ENCODE measurements at regions not wholly inside any gene's neighbourhood (a gene's known extent, or its start where the extent isn't known, plus 50 kb on each side); places are given as distances from the start of the nearest gene placed in this dataset.
A peak's percentile ranks its signal among the peaks of the same experiment; 100 is the strongest.

GRCh38 chr5:23717486-23717885 is 210.1 kb downstream of the PRDM9 start:
- H3K27ac ChIP-seq = no peak overlapping the region
- H3K4me2 ChIP-seq = no peak overlapping the region
- no peaks in the 10 kb centered on the region for H3K9me3 ChIP-seq
- no peak for TF ChIP-seq CBX2 (IDR thresholded peaks at IDR 0.05; ENCODE audit: borderline replicate concordance, low read depth)
- no peak for TF ChIP-seq MAFK (IDR thresholded peaks at IDR 0.05; ENCODE audit: partially characterized antibody)
- TF ChIP-seq CHD4 (IDR thresholded peaks at IDR 0.05; ENCODE audit: borderline replicate concordance) = no peak
- ATAC-seq (no peak), DNase-seq (ENCODE audit: low read depth in 1 of 2, low spot score in 1 of 2) (no peak), FAIRE-seq (no peak)
- H3K4me1 ChIP-seq = no peaks in the 10 kb centered on the region
- POLR2A ChIA-PET = no interaction called here
- CTCF ChIA-PET = no interaction called here
- WGBS (ENCODE audit: missing lambda C conversion rate) = 17% methylated on average over 3 of the region's 3 CpGs
- no peak overlapping the region for H3K4me3 ChIP-seq

GRCh38 chr5:23718564-23718963 is 211.2 kb downstream of the PRDM9 start:
- ChIA-PET POLR2A (no interaction called here), CTCF (no interaction called here)
- FAIRE-seq = no peak
- Histone ChIP-seq H3K27ac (no peak overlapping the region), H3K4me2 (no peak overlapping the region), H3K4me1 (no peaks in the 10 kb centered on the region), H3K9me3 (no peaks in the 10 kb centered on the region), H3K4me3 (no peak overlapping the region)
- WGBS (ENCODE audit: missing lambda C conversion rate) = 93% methylated on average over 1 of the region's 1 CpG
- ATAC-seq = no peak
- no peak for DNase-seq (ENCODE audit: low read depth in 1 of 2, low spot score in 1 of 2)
- no peak for TF ChIP-seq RAD21 (conservative IDR thresholded peaks at IDR 0.05 in 1 of 2, IDR thresholded peaks at IDR 0.05 in 1 of 2)
- TF ChIP-seq CBX2 (IDR thresholded peaks at IDR 0.05; ENCODE audit: borderline replicate concordance, low read depth) = no peak
- no peak for TF ChIP-seq RCOR1 (IDR thresholded peaks at IDR 0.05; ENCODE audit: low read depth, low read length)

- Histone ChIP-seq H3K4me3 (no peak overlapping the region), H3K4me2 (no peak overlapping the region), H3K27ac (no peak overlapping the region), H3K9me3 (no peaks in the 10 kb centered on the region), H3K4me1 (no peaks in the 10 kb centered on the region)
- POLR2A ChIA-PET = no interaction called here
- ATAC-seq (no peak), DNase-seq (ENCODE audit: low read depth in 1 of 2, low spot score in 1 of 2) (no peak), FAIRE-seq (no peak)
- 8% methylated on average over 2 of the region's 2 CpGs for WGBS (ENCODE audit: missing lambda C conversion rate)
- TF ChIP-seq JUNB (IDR thresholded peaks at IDR 0.05) = no peak
- TF ChIP-seq POLR2AphosphoS2 (conservative IDR thresholded peaks at IDR 0.05; ENCODE audit: low read length) = no peak
- TF ChIP-seq HDAC2 (IDR thresholded peaks at IDR 0.05) = no peak
- no peak for TF ChIP-seq ZFP36 (IDR thresholded peaks at IDR 0.05; ENCODE audit: borderline replicate concordance, partially characterized antibody)
- no peak for TF ChIP-seq ELK1 (IDR thresholded peaks at IDR 0.05; ENCODE audit: low read depth, low read length)
- TF ChIP-seq EHF (CRISPR knock-in tag; IDR thresholded peaks at IDR 0.05) = no peak
- CTCF ChIA-PET = no interaction called here
Observed at GRCh38 chr5:23721336-23721735, 213.9 kb downstream of the PRDM9 start.

GRCh38 chr5:23727271-23727670 is 219.9 kb downstream of the PRDM9 start:
- Histone ChIP-seq H3K9me3 (no peaks in the 10 kb centered on the region), H3K27ac (no peak overlapping the region), H3K4me1 (no peaks in the 10 kb centered on the region), H3K4me3 (no peak overlapping the region), H3K4me2 (no peak overlapping the region)
- 37% methylated on average over 4 of the region's 4 CpGs for WGBS (ENCODE audit: missing lambda C conversion rate)
- ChIA-PET CTCF (interaction anchor here (0.9 kb wide), 1 partner anchor 157 kb away, joined by 5 read pairs; no protein-coding TSS in a partner anchor), POLR2A (no interaction called here)
- DNase-seq (ENCODE audit: low read depth in 1 of 2, low spot score in 1 of 2) = peak in 1 of 2 experiments; percentile 35
- TF ChIP-seq NFE2L2 (conservative IDR thresholded peaks at IDR 0.05; ENCODE audit: low read length) (no peak), CEBPB (IDR thresholded peaks at IDR 0.05) (no peak), EHMT2 (IDR thresholded peaks at IDR 0.05; ENCODE audit: low read depth) (no peak), KDM1A (IDR thresholded peaks at IDR 0.05; ENCODE audit: low read depth) (no peak)
- no peak for FAIRE-seq
- peak in 1 of 2 experiments; percentile 72; a peak in 3 of 6 replicates for ATAC-seq

- CTCF ChIA-PET = no interaction called here
- FAIRE-seq = no peak
- WGBS (ENCODE audit: missing lambda C conversion rate) = 54% methylated on average over 2 of the region's 2 CpGs
- Histone ChIP-seq H3K4me3 (no peak overlapping the region), H3K4me2 (no peak overlapping the region), H3K4me1 (no peaks in the 10 kb centered on the region), H3K27ac (no peak overlapping the region), H3K9me3 (no peaks in the 10 kb centered on the region; the same call in 2 of the 3 replicates)
- DNase-seq (ENCODE audit: low read depth in 1 of 2, low spot score in 1 of 2) = no peak
- POLR2A ChIA-PET = no interaction called here
- ATAC-seq = no peak
- TF ChIP-seq EHMT2 (IDR thresholded peaks at IDR 0.05; ENCODE audit: low read depth) (no peak), HMGXB4 (CRISPR knock-in tag; IDR thresholded peaks at IDR 0.05; ENCODE audit: borderline replicate concordance) (no peak), HOXA7 (CRISPR knock-in tag; IDR thresholded peaks at IDR 0.05) (no peak), CTCF (IDR thresholded peaks at IDR 0.05) (no peak)
Observed at GRCh38 chr5:23730023-23730422, 222.6 kb downstream of the PRDM9 start.
